LHCN-M2 (cell line): ENCODE measurements at regions not wholly inside any gene's neighbourhood (a gene's known extent, or its start where the extent isn't known, plus 50 kb on each side); places are given as distances from the start of the nearest gene placed in this dataset.

ENCODE experiments used
- DNase-seq: peaks from one replicate; pipeline ENCODE4 v3.0.0-alpha.2; 2012; ENCODE audit warnings: low read depth

DNA sequence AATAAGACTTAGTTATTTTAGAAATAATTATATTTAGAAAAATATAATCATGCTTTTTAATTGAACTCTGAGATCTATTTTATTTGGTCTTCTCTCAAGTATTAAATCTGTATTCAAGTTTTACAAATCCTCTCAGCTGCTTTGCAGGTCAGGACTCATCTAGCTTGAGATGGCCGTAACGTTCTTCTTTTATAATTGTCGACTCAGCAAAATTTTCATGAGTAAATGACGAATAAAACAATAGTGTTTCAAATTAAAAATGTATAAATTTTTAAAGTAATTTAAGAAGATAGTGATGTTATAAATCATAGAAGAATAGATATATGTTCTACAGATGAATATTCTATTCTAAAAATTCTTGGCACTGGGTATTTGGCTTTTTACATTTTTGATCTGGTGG is 957.1 kb upstream of the EYS start:
- DNase-seq: no peak

- no peak for DNase-seq
These were observed 955.9 kb upstream of the EYS start for GRCh38 chr6:66662721-66663507.

DNA sequence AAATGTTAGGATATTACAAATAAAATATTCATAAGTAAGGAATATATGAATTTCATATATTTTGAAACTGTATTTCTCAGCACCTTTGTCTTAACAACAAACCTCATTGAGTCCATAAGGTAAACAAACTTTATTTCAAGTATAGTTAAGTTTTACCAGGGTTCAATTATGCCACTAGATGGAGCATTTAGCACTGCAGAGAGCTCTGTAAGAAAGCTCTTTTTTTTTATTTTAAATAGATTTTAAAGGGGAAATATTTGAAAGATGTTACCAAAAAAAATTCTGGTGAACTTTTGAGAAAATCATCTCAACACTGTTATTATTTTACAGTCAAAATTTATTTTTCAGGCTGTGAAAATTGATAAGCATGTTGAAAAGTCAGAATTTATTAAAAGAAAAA is 955.2 kb upstream of the EYS start:
- peak; percentile 13 for DNase-seq

DNA sequence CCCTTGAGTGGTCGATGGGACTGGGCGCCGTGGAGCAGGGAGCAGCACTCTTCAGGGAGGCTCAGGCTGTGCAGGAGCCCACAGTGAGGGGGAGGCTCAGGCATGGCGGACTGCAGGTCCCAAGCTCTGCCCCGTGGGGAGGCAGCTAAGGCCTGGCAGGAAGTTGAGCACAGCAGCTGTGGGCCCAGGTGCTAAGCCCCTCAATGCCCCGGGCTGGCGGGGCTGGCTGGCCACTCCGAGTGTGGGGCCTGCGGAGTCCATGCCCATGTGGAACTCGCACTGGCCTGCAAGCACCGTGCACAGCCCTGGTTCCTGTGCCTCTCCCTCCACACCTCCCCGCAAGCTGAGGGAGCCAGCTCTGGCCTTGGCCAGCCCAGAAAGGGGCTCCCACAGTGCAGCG is 948.4 kb upstream of the EYS start:
- no peak for DNase-seq

- DNase-seq: no peak
These were observed 931.5 kb upstream of the EYS start for GRCh38 chr6:66638518-66638917.

- no peak for DNase-seq
These were observed 931.1 kb upstream of the EYS start for GRCh38 chr6:66638099-66638498.

- no peak for DNase-seq
These were observed 921.9 kb upstream of the EYS start for GRCh38 chr6:66628917-66629316.

DNA sequence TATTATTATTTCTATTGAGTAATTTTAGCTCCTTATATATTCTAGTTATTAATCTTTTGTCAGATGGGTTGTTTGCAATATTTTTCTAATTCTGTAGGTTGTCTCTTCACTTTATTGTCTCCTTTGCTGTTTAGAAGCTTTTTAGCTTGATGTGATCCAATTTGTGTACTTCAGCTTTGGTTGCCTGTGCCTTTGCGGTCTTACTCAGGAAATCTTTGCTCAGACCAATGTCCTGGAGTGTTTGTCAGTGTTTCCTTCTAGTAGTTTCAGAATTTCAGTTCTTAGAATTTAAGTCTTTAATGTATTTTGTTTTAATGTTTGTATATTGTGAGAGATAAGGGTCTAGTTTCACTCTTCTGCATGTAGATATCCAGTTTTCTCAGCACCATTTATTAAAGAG is 916.0 kb upstream of the EYS start:
- DNase-seq: no peak

DNA sequence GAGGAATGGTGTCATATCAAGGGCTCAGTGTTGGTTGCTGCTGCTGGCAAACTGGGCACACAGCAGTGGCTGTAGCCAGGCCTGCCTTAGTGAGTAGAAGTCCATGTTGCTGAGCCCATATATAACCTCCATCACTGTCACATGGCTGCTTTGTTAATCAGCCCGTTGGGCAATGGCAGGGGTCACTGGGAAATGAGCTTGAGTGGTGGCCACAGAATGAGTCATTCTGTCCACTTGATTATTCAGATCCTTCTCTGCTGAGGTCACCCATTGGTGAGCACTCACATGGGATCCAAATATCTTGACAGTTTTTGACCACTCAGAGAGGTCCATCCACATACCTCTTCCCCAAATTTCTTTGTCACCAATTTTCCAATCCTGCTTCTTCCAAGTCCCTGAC is 898.9 kb upstream of the EYS start:
- DNase-seq: no peak

DNA sequence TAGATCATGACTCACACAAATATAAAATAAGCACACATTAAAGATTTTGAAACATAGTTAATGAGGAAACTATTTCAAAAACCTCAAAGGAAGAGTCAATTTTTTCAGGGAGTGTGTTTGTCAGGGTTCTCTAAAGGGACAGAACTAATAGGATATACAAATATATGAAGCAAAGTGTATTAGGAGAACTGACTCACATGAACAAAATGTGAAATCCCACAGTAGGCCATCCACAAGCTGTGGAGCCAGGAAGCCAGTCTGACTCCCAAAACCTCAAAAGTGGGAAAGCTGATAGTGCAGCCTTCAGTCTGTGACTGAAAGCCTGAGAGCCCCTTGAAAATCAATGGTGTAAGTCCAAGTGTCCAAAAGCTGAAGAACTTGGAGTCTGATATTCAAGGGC is 898.0 kb upstream of the EYS start:
- DNase-seq: no peak

DNA sequence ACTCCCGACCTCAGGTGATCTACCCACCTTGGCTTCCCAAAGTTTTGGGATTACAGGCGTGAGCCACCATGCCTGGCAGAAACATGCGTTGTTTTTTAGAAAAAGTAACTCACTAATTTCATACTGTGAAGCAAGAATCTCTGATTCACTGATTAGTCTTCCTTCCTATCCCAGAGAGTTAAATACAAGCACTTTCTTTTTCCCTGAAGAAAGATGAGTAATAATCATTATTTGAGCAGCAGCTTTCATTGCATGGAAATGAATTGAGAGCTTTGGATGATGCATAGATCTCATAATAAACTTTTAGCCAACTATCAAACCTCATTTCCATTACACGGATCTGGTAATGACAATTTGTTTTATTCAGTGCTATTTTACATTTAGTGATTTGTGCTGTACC is 892.5 kb upstream of the EYS start:
- no peak for DNase-seq

GRCh38 chr6:66578362-66578761 is 871.3 kb upstream of the EYS start:
- DNase-seq: no peak

DNA sequence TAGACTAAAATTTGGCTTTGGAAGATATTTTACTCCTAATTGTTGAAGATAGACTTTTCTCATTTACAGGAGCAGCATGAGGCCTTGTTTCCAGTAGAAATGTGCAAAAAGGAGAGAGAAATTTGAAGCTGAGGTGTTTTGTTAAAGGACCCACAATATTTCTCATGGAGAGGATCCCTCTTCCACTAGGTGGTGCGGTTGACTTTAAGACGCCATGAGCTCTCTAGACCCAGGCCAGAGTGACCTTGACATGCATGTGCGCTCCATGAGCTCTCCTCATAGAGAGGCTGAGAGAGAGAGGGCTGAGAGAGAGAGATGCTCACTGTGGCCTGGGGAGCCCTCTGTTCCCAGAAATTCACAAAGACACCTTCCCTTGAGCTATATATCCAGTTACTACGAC is 861.2 kb upstream of the EYS start:
- no peak for DNase-seq

GRCh38 chr6:66561479-66561878 is 854.5 kb upstream of the EYS start:
- DNase-seq: no peak

DNA sequence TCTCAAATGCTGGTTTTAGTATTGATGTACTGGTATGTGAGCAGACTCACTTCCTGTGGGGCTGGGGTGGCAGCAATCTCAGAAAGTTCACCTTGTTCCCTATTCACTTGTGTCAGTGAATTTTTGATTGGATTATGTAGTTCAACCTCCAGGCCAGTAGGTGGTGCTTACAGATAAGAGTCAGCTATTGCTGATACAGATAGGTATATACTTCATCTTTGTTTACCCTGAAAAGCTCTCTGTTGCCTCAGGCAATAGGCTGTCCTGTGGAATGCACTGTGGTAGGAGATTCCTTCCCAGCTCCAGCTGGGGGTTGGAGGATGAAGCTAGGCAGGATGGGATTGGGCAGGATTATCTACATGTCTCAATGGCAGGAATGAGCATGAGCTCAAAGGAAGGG is 851.2 kb upstream of the EYS start:
- DNase-seq: no peak

- DNase-seq: no peak
These were observed 849.9 kb upstream of the EYS start for GRCh38 chr6:66556936-66557335.

- DNase-seq: no peak
These were observed 848.1 kb upstream of the EYS start for GRCh38 chr6:66555082-66555481.

DNA sequence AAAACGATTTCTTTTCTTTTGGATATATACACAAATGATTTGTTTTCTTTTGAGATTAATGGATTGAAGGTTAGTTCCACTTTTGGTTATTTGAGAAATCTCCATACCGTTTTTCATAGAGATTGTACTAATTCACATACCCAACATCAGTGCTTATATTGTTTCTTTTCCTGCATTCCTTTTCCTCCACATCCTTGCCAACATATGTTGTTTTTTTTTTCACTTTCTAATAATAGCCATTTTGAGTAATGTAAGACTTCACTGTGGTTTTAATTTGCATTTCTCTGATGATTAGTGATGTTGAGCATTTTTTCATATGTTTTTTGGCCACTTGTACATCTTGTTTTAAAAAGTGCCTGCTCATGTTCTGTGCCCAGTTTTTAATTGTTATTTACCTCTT is 846.4 kb upstream of the EYS start:
- DNase-seq: no peak

DNA sequence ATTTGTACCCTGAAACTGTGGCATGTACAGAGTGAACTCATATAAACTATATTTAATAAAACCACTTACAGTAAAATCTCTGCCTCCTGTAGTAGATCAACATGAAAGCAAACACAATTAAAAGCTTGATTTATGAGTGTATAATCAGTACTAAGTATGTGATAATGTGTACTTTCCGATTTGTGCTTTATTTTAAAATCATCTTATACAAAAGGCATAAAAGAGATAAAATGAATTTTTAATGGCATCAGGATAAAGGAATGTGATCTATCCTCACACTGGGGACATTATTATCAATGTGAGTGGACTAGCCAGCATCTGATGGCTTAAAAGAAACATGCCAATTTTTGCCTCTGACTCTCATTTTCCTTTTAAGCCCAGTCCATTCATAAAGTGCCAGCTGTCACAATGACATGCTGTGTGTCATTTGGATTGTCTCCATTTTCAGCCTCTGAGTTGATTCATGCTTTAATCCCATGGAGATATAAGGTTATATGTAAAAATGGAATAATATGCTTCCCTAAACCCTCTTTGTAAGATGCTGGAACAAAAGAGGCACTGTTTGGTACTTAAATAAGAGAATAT is 831.6 kb upstream of the EYS start:
- DNase-seq: no peak

GRCh38 chr6:66533921-66534404 is 826.9 kb upstream of the EYS start:
- no peak for DNase-seq

DNA sequence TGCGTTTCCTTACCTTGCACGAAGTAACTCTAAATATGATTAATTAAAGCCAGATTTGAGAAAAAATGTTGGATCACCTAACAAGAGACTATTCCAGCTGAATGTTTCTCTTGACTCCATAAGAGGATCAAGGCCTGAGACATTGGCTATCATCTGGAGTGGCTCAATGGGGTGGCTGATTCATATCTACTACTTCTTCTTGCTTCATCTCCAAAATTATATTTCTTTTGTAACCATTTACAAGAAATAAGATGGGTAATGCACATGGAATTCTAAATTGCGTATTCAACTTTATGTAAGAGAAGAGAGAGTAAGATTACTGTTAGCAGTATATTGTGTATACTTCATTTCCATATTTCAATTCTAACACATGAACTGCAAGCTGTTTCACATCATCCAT is 819.0 kb upstream of the EYS start:
- no peak for DNase-seq

- no peak for DNase-seq
These were observed 815.8 kb upstream of the EYS start for GRCh38 chr6:66522864-66523263.

- no peak for DNase-seq
These were observed 809.4 kb upstream of the EYS start for GRCh38 chr6:66516377-66516776.

GRCh38 chr6:66508433-66508832 is 801.4 kb upstream of the EYS start:
- DNase-seq: no peak
